Chondrocyte (in vitro differentiated cells): ENCODE measurements at regions not wholly inside any gene's neighbourhood (a gene's known extent, or its start where the extent isn't known, plus 50 kb on each side); places are given as distances from the start of the nearest gene placed in this dataset.

Experiments used
- DNase-seq: peaks from one replicate; pipeline ENCODE4 v3.0.0; 2021; ENCODE audit warnings: mixed read lengths, low spot score
- H3K27ac Mint-ChIP-seq: one replicate; pipeline ENCODE4 v1.8.0; 2021; ENCODE audit warnings: mild to moderate bottlenecking, moderate library complexity, mixed read lengths; ENCODE audit not compliant: unreplicated experiment
- H3K27me3 Mint-ChIP-seq: 2 replicates; pipeline ENCODE4 v1.8.0; 2021; ENCODE audit warnings: low read depth, mixed read lengths
- H3K36me3 Mint-ChIP-seq: 2 replicates; pipeline ENCODE4 v1.8.0; 2021; ENCODE audit warnings: low read depth, mixed read lengths
- H3K4me1 Mint-ChIP-seq: 2 replicates; pipeline ENCODE4 v1.8.0; 2021; ENCODE audit warnings: low read depth, mild to moderate bottlenecking, mixed read lengths
- H3K4me3 Mint-ChIP-seq: one replicate; pipeline ENCODE4 v1.8.0; 2021; ENCODE audit warnings: mild to moderate bottlenecking, moderate library complexity, mixed read lengths; ENCODE audit not compliant: unreplicated experiment
- H3K9me3 Mint-ChIP-seq: 2 replicates; pipeline ENCODE4 v1.8.0; 2021; ENCODE audit warnings: low read depth, mixed read lengths
- CTCF ChIP-seq: fragments of 200-600 bp; sonication (generic); IDR thresholded peaks from 2 replicates; pipeline ENCODE4 v1.5.0; 2021; ENCODE audit warnings: antibody characterized with exemption, mild to moderate bottlenecking, moderate library complexity

GRCh38 chr15:39369768-39370167, 211.1 kb upstream of the THBS1 start:
- no peak for TF ChIP-seq CTCF
- Mint-ChIP-seq H3K27me3 (no peaks in the 10 kb centered on the region), H3K4me3 (no peak overlapping the region)

GRCh38 chr15:39376371-39376909, 204.4 kb upstream of the THBS1 start:
- no peak overlapping the region for H3K27ac Mint-ChIP-seq
- peaks cover 8% of the 10 kb centered on the region for H3K36me3 Mint-ChIP-seq
- H3K4me3 Mint-ChIP-seq: no peak overlapping the region
- peaks cover 12% of the 10 kb centered on the region for H3K4me1 Mint-ChIP-seq
- H3K9me3 Mint-ChIP-seq: peaks cover 17% of the 10 kb centered on the region
- no peak for TF ChIP-seq CTCF
- no peaks in the 10 kb centered on the region for H3K27me3 Mint-ChIP-seq
- no peak for DNase-seq

More at GRCh38 chr15:39369768-39370167, 211.1 kb upstream of the THBS1 start:
- peaks cover 22% of the 10 kb centered on the region for H3K9me3 Mint-ChIP-seq
- peaks cover 20% of the 10 kb centered on the region for H3K4me1 Mint-ChIP-seq
- H3K27ac Mint-ChIP-seq: no peak overlapping the region
- no peak for DNase-seq
- H3K36me3 Mint-ChIP-seq: peaks cover 10% of the 10 kb centered on the region

- Mint-ChIP-seq H3K36me3 (peaks cover 2% of the 10 kb centered on the region), H3K27me3 (no peaks in the 10 kb centered on the region), H3K4me3 (no peak overlapping the region), H3K4me1 (peaks cover 11% of the 10 kb centered on the region), H3K27ac (no peak overlapping the region), H3K9me3 (peaks cover 9% of the 10 kb centered on the region)
- no peak for TF ChIP-seq CTCF
- DNase-seq: no peak
Measured at GRCh38 chr15:39381517-39381916, 199.4 kb upstream of the THBS1 start.

GRCh38 chr15:39388118-39388517, 192.8 kb upstream of the THBS1 start:
- Mint-ChIP-seq H3K4me3 (no peak overlapping the region), H3K27me3 (no peaks in the 10 kb centered on the region), H3K4me1 (no peaks in the 10 kb centered on the region), H3K27ac (no peak overlapping the region), H3K9me3 (no peaks in the 10 kb centered on the region), H3K36me3 (no peaks in the 10 kb centered on the region)
- no peak for DNase-seq
- no peak for TF ChIP-seq CTCF

GRCh38 chr15:39391230-39391629, 189.6 kb upstream of the THBS1 start:
- no peak overlapping the region for H3K27ac Mint-ChIP-seq
- no peaks in the 10 kb centered on the region for H3K4me1 Mint-ChIP-seq

More at GRCh38 chr15:39391230-39391629, 189.6 kb upstream of the THBS1 start:
- H3K4me3 Mint-ChIP-seq: no peak overlapping the region
- no peaks in the 10 kb centered on the region for H3K36me3 Mint-ChIP-seq
- no peaks in the 10 kb centered on the region for H3K27me3 Mint-ChIP-seq
- DNase-seq: no peak
- TF ChIP-seq CTCF: no peak
- H3K9me3 Mint-ChIP-seq: no peaks in the 10 kb centered on the region
